ENCODE measurements at regions not wholly inside any gene's neighbourhood (a gene's known extent, or its start where the extent isn't known, plus 50 kb on each side); places are given as distances from the start of the nearest gene placed in this dataset.

DNA sequence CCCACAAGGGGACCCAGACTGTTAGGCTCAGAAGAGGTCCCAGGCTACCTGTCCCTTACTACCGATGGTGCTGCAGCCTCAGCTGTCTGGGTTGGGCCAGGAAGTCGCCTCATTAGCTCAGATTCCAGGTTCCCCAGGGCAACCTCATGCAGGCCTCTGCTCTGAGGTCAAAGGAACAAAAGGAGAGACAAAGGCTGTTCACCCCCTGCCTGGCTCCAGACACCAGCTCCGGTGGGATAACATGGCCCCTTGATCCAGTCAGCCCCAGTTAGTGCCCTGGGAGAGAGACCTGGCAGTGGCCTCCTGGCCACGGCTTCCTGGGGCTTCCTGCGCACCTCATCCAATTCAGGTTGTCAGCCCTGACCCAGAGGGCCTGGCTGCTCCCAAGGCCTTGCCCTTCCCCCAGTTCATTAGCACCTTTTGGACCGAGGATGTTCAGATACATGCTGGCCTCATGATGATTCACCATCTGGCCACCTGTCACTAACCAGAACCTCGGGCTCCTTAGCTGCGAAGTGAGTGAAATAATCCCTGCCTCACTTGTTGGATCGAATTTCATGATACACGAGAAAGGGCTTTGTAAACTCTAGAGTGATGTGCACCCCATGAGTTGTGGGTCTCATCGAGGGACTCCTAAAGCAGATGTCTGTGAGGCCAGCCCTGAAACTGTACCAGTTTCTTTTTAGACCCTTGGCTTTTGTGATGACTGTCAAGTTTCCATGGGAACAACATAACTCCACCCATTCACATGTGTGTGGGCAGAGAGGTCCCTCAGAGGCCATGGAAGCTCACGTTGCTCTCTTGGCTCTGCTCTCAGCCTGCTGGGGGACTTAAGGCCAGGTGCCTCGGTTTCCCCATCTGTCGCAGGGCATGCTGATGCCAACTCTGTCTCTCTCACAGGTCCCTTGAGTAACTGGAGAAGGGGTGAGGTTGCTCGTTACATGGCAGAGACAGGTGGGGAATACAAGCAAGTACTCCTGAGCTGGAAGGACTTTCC, 79.5 kb upstream of the PCBD1 start:
- no peak overlapping the region for H3K4me3 ChIP-seq
- no peak overlapping the region for H3K27ac ChIP-seq
- H3K9me3 ChIP-seq = no peaks in the 10 kb centered on the region
- TF ChIP-seq EP300 (IDR thresholded peaks at IDR 0.05) (no peak), POLR2A (IDR thresholded peaks at IDR 0.05) (no peak)
- TF ChIP-seq, protein P1, sequence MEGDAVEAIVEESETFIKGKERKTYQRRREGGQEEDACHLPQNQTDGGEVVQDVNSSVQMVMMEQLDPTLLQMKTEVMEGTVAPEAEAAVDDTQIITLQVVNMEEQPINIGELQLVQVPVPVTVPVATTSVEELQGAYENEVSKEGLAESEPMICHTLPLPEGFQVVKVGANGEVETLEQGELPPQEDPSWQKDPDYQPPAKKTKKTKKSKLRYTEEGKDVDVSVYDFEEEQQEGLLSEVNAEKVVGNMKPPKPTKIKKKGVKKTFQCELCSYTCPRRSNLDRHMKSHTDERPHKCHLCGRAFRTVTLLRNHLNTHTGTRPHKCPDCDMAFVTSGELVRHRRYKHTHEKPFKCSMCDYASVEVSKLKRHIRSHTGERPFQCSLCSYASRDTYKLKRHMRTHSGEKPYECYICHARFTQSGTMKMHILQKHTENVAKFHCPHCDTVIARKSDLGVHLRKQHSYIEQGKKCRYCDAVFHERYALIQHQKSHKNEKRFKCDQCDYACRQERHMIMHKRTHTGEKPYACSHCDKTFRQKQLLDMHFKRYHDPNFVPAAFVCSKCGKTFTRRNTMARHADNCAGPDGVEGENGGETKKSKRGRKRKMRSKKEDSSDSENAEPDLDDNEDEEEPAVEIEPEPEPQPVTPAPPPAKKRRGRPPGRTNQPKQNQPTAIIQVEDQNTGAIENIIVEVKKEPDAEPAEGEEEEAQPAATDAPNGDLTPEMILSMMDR (IDR thresholded peaks at IDR 0.05) = no peak
- no peaks in the 10 kb centered on the region for H3K36me3 ChIP-seq
- WGBS, 3 donors = 57 to 67% (median 60%) methylated on average over 15 of the region's 15 CpGs
- H3K27me3 ChIP-seq = no peaks in the 10 kb centered on the region
- H3K4me1 ChIP-seq (ENCODE audit: insufficient read depth) = no peaks in the 10 kb centered on the region
- intact Hi-C loops (cut with DNase I) = no loop called here
- no peak for DNase-seq

DNA sequence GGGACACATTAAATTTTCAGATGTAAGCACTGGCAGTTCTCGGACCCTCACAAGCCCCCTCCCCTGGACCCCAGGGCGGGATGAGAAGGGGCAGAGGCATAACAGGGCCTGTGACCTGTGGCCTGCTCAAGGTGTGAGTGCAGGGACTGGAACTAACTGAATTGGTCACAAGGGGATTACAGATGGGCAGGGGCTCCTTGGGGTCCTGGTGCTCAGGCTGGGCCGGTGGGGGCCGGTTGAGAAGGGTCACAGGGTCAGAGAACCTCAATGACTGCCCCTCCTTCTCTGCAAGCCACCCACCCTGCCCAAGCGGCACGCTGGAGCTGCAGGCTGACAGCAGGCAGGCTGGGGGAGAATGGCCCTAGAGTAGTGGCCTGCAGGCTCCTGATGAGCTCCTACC, 80.8 kb upstream of the PCBD1 start:
- 63 to 78% (median 75%) methylated on average over 6 of the region's 6 CpGs for WGBS, 3 donors
- no peaks in the 10 kb centered on the region for H3K36me3 ChIP-seq
- H3K4me3 ChIP-seq = no peak overlapping the region
- H3K9me3 ChIP-seq = no peaks in the 10 kb centered on the region
- H3K27ac ChIP-seq = no peak overlapping the region
- DNase-seq = no peak
- H3K27me3 ChIP-seq = no peaks in the 10 kb centered on the region
- TF ChIP-seq, protein P1 (IDR thresholded peaks at IDR 0.05) = no peak
- TF ChIP-seq EP300 (IDR thresholded peaks at IDR 0.05) = no peak
- TF ChIP-seq POLR2A (IDR thresholded peaks at IDR 0.05) = no peak
- no peaks in the 10 kb centered on the region for H3K4me1 ChIP-seq (ENCODE audit: insufficient read depth)
- intact Hi-C loops (cut with DNase I) = no loop called here

DNA sequence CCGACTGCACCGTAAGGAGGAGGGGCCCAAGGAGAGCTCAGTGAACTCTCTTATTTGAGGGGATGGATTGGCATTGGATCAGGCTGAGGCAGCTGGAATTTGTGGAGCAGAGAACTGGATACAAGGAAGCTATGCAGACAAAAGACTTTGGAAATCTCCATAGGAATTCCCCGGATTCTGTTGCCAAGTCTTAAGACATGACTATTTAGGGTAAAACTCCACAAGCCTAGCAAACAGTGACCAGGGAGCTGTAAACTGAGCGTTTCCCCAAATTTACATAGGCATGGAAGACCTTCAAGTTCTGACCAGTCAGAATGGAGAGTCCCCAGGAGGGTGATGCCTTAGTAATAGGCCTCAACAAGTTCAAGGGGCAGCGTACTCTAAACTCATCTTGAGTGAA, 82.5 kb upstream of the PCBD1 start:
- Histone ChIP-seq H3K36me3 (no peaks in the 10 kb centered on the region), H3K27me3 (no peaks in the 10 kb centered on the region), H3K27ac (no peak overlapping the region), H3K4me3 (no peak overlapping the region), H3K9me3 (no peaks in the 10 kb centered on the region), H3K4me1 (ENCODE audit: insufficient read depth) (no peaks in the 10 kb centered on the region)
- no peak for DNase-seq
- TF ChIP-seq POLR2A (IDR thresholded peaks at IDR 0.05) = no peak
- TF ChIP-seq, protein P1 (IDR thresholded peaks at IDR 0.05) = no peak
- intact Hi-C loops (cut with DNase I) = no loop called here
- 47 to 49% (median 47%) methylated on average over 5 of the region's 5 CpGs for WGBS, 3 donors

DNA sequence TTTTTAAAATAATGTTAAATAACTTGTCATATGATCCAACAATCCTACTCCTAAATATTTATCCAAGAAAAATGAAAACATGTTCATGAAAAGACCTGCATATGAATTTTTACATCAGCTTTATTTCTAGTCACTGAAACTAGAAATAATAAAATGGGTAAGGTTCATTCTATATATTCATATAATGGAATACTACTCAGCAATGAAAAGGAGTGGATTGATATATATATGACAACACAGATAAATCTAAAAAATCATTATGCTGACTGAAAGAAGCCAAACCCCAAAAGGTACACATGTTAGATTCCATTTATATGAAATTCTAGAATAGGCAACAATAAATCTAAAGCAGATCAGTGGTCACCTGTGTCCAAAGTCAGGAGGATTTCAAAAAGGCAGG, 84.9 kb upstream of the PCBD1 start:
- DNase-seq = no peak
- Histone ChIP-seq H3K27me3 (no peaks in the 10 kb centered on the region), H3K9me3 (no peaks in the 10 kb centered on the region)

DNA sequence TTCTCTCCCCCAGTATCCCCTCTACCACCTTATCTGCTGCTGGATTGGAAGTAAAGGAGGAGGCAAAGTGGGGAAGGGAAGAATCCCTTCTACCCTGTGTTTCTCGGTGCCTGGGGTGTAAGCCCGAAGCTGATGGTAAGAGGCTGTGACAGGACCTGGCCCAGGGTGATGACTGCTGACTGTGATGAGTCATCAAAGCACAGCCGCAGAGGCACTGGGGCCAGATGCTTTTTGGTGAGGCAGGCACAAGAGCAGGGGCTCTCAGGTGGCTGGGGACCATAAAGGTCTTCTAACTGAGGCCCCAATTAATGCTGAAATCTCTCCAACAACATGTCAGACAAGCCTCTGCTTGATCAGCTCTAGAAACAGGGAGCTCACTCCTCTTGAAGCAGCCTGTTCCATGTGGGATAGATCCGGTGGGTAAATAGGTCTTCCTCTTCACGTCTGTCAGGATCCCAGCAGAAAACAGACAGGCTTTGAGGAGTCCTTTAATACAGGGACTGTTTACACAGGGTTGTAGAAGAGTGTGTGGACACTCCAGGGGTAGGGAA, 86.1 kb upstream of the PCBD1 start:
- 29 to 40% (median 38%) methylated on average over 5 of the region's 5 CpGs for WGBS, 3 donors
- Histone ChIP-seq H3K36me3 (no peaks in the 10 kb centered on the region), H3K4me1 (ENCODE audit: insufficient read depth) (no peaks in the 10 kb centered on the region), H3K27me3 (no peaks in the 10 kb centered on the region), H3K27ac (no peak overlapping the region), H3K9me3 (no peaks in the 10 kb centered on the region), H3K4me3 (no peak overlapping the region)
- DNase-seq = no peak
- intact Hi-C loops (cut with DNase I) = no loop called here
- TF ChIP-seq EP300 (IDR thresholded peaks at IDR 0.05) (no peak), POLR2A (IDR thresholded peaks at IDR 0.05) (no peak)
- TF ChIP-seq, protein P1 (IDR thresholded peaks at IDR 0.05) = no peak

More for the DNA sequence above, 84.9 kb upstream of the PCBD1 start:
- H3K4me3 ChIP-seq = no peak overlapping the region
- H3K4me1 ChIP-seq (ENCODE audit: insufficient read depth) = no peaks in the 10 kb centered on the region
- no peak for TF ChIP-seq EP300 (IDR thresholded peaks at IDR 0.05)
- no peak overlapping the region for H3K27ac ChIP-seq
- H3K36me3 ChIP-seq = no peaks in the 10 kb centered on the region
- intact Hi-C loops (cut with DNase I) = no loop called here

All from ovary (tissue), 7 donors.